ENCODE measurements at regions not wholly inside any gene's neighbourhood (a gene's known extent, or its start where the extent isn't known, plus 50 kb on each side); places are given as distances from the start of the nearest gene placed in this dataset.

GRCh38 chr2:156790343-156791037 lies 354.3 kb downstream of the GPD2 start:
- no peak for DNase-seq (ENCODE audit: low read depth, low spot score)
- H3K27me3 ChIP-seq (ENCODE audit: control insufficient read depth in 2 of 2, insufficient read depth in 2 of 2, low read length in 2 of 2): no peaks in the 10 kb centered on the region
- H3K4me2 ChIP-seq (ENCODE audit: insufficient read depth, low read length): no peak overlapping the region
- H3K4me3 ChIP-seq (replicated peaks in 1 of 3; ENCODE audit: insufficient read depth in 1 of 3, low read depth in 1 of 3, low read length in 3 of 3): no peak overlapping the region
- no peak for FAIRE-seq
- dilution Hi-C loops (cut with MboI; ENCODE audit: extremely low pct_ligation_motif_present, low sequenced_read_pairs): no loop called here
- no peak overlapping the region for H3K27ac ChIP-seq (ENCODE audit: insufficient read depth, low read depth, low read length)
- H3K9me3 ChIP-seq (replicated peaks; ENCODE audit: control insufficient read depth, insufficient read depth, low read length): no peaks in the 10 kb centered on the region
- no peak overlapping the region for H3K9ac ChIP-seq (replicated peaks; ENCODE audit: extremely low read depth, insufficient read depth, low read length)
- no peaks in the 10 kb centered on the region for H3K9me1 ChIP-seq (replicated peaks; ENCODE audit: control insufficient read depth, extremely low read depth, insufficient read depth, low read length)
- BruUV-seq (replicated peaks): no TSS peak
- H4K20me1 ChIP-seq (replicated peaks; ENCODE audit: control insufficient read depth, extremely low read depth, insufficient read depth, low read length): no peaks in the 10 kb centered on the region
- CTCF ChIA-PET: no interaction called here
- no peaks in the 10 kb centered on the region for H3K79me2 ChIP-seq (ENCODE audit: control insufficient read depth, insufficient read depth, low read length)
- intact Hi-C loops (cut with micrococcal nuclease): no loop called here
- POLR2A ChIA-PET: no interaction called here
- H3K4me1 ChIP-seq (ENCODE audit: control insufficient read depth, extremely low read depth, insufficient read depth, low read length): no peaks in the 10 kb centered on the region
- no peak overlapping the region for H2AFZ ChIP-seq (ENCODE audit: low read depth, low read length)
- TF ChIP-seq EZH2 (IDR thresholded peaks at IDR 0.05; ENCODE audit: borderline replicate concordance, low read depth, low read length, severe bottlenecking) (no peak), GATA2 (IDR thresholded peaks at IDR 0.05; ENCODE audit: insufficient read depth, insufficient read length, low read depth, low read length) (no peak), MAX (IDR thresholded peaks at IDR 0.05; ENCODE audit: insufficient read depth, insufficient read length) (no peak), POLR2A (IDR thresholded peaks at IDR 0.05; ENCODE audit: low read depth, low read length) (no peak), POLR2AphosphoS5 (IDR thresholded peaks at IDR 0.05; ENCODE audit: insufficient read depth, low read depth, low read length) (no peak), MYC (IDR thresholded peaks at IDR 0.05; ENCODE audit: low read depth, low read length) (no peak), FOS (IDR thresholded peaks at IDR 0.05; ENCODE audit: borderline replicate concordance, insufficient read depth, low read length) (no peak), JUN (IDR thresholded peaks at IDR 0.05; ENCODE audit: borderline replicate concordance, insufficient read depth, insufficient read length, low read depth) (no peak), CTCF (IDR thresholded peaks at IDR 0.05; ENCODE audit: extremely low read depth in 1 of 2, insufficient read depth in 1 of 2, low read depth in 1 of 2, low read length in 2 of 2) (no peak)
- no peaks in the 10 kb centered on the region for H3K36me3 ChIP-seq (ENCODE audit: control insufficient read depth in 2 of 2, extremely low read depth in 1 of 2, insufficient read depth in 2 of 2, low read length in 2 of 2)

Data from endothelial cell of umbilical vein (primary cell).